Parathyroid adenoma (tissue), 2 donors: ENCODE measurements at regions not wholly inside any gene's neighbourhood (a gene's known extent, or its start where the extent isn't known, plus 50 kb on each side); places are given as distances from the start of the nearest gene placed in this dataset.

Experiments
- H2AFZ ChIP-seq: fragments of 300-600 bp; sonication (generic); one replicate; pipeline ENCODE4 v1.7.0; 2017; ENCODE audit warnings: antibody characterized with exemption, mild to moderate bottlenecking
- H3K27ac ChIP-seq: fragments of 300-600 bp; sonication (generic); one replicate; pipeline ENCODE4 v1.7.0; 2017
- H3K27me3 ChIP-seq: fragments of 300-600 bp; sonication (generic); one replicate; pipeline ENCODE4 v1.7.0; 2017; ENCODE audit warnings: low read length; ENCODE audit not compliant: control insufficient read depth, insufficient read depth
- H3K36me3 ChIP-seq: fragments of 300-600 bp; sonication (generic); one replicate; pipeline ENCODE4 v1.7.0; 2017; ENCODE audit warnings: low read length; ENCODE audit not compliant: control insufficient read depth, insufficient read depth
- H3K4me1 ChIP-seq: fragments of 300-600 bp; sonication (generic); one replicate; pipeline ENCODE4 v1.7.0; 2017; ENCODE audit warnings: control low read depth
- H3K4me2 ChIP-seq: fragments of 300-600 bp; sonication (generic); one replicate; pipeline ENCODE4 v1.7.0; 2017; ENCODE audit warnings: low read length
- H3K4me3 ChIP-seq: fragments of 300-600 bp; sonication (generic); one replicate; pipeline ENCODE4 v1.7.0; 2017; ENCODE audit warnings: low read depth, low read length
- H3K79me2 ChIP-seq: fragments of 300-600 bp; sonication (generic); one replicate; pipeline ENCODE4 v1.7.0; 2017; ENCODE audit warnings: control low read depth
- H3K9ac ChIP-seq: fragments of 300-600 bp; sonication (generic); one replicate; pipeline ENCODE4 v1.7.0; 2017; ENCODE audit warnings: mild to moderate bottlenecking
- H3K9me3 ChIP-seq: fragments of 300-600 bp; sonication (generic); one replicate; pipeline ENCODE4 v1.7.0; 2017; ENCODE audit warnings: low read length; ENCODE audit not compliant: control insufficient read depth
- CTCF ChIP-seq: fragments of 300-600 bp; sonication (generic); IDR thresholded peaks from one replicate; pipeline ENCODE4 v1.7.0; 2017; ENCODE audit warnings: antibody characterized with exemption, mild to moderate bottlenecking
- donor health status: primary hyperparathyroidism.

GRCh38 chr1:189970331-189971230 is 507.1 kb downstream of the BRINP3 start:
- no peak overlapping the region for H3K9ac ChIP-seq
- no peaks in the 10 kb centered on the region for H3K4me1 ChIP-seq
- no peak overlapping the region for H3K27ac ChIP-seq
- no peak overlapping the region for H3K4me2 ChIP-seq
- no peaks in the 10 kb centered on the region for H3K79me2 ChIP-seq
- no peak for TF ChIP-seq CTCF
- H2AFZ ChIP-seq: no peak overlapping the region
- no peaks in the 10 kb centered on the region for H3K27me3 ChIP-seq
- H3K4me3 ChIP-seq: no peak overlapping the region
- no peaks in the 10 kb centered on the region for H3K36me3 ChIP-seq
- H3K9me3 ChIP-seq: no peaks in the 10 kb centered on the region

GRCh38 chr1:189971656-189972055 is 506.0 kb downstream of the BRINP3 start:
- Histone ChIP-seq H3K36me3 (no peaks in the 10 kb centered on the region), H3K9me3 (no peaks in the 10 kb centered on the region), H3K4me2 (no peak overlapping the region), H3K27me3 (no peaks in the 10 kb centered on the region), H3K79me2 (no peaks in the 10 kb centered on the region), H3K27ac (no peak overlapping the region), H2AFZ (no peak overlapping the region), H3K4me3 (no peak overlapping the region), H3K9ac (no peak overlapping the region), H3K4me1 (no peaks in the 10 kb centered on the region)
- TF ChIP-seq CTCF: no peak

- no peak overlapping the region for H3K27ac ChIP-seq
- H2AFZ ChIP-seq: no peak overlapping the region
- no peaks in the 10 kb centered on the region for H3K9me3 ChIP-seq
- TF ChIP-seq CTCF: no peak
- no peak overlapping the region for H3K4me2 ChIP-seq
- H3K9ac ChIP-seq: no peak overlapping the region
- no peaks in the 10 kb centered on the region for H3K36me3 ChIP-seq
- H3K4me1 ChIP-seq: no peaks in the 10 kb centered on the region
- H3K27me3 ChIP-seq: no peaks in the 10 kb centered on the region
- H3K79me2 ChIP-seq: no peaks in the 10 kb centered on the region
- H3K4me3 ChIP-seq: no peak overlapping the region
These were observed 500.5 kb downstream of the BRINP3 start for GRCh38 chr1:189977184-189977583.

GRCh38 chr1:189983166-189983890 is 494.3 kb downstream of the BRINP3 start:
- H2AFZ ChIP-seq: no peak overlapping the region
- no peak overlapping the region for H3K9ac ChIP-seq
- TF ChIP-seq CTCF: no peak
- no peaks in the 10 kb centered on the region for H3K9me3 ChIP-seq
- H3K36me3 ChIP-seq: no peaks in the 10 kb centered on the region
- H3K27ac ChIP-seq: no peak overlapping the region
- H3K79me2 ChIP-seq: no peaks in the 10 kb centered on the region
- H3K4me3 ChIP-seq: no peak overlapping the region
- no peak overlapping the region for H3K4me2 ChIP-seq
- H3K27me3 ChIP-seq: no peaks in the 10 kb centered on the region
- no peaks in the 10 kb centered on the region for H3K4me1 ChIP-seq
